NCI-H510A (cell line): ENCODE measurements at regions not wholly inside any gene's neighbourhood (a gene's known extent, or its start where the extent isn't known, plus 50 kb on each side); places are given as distances from the start of the nearest gene placed in this dataset.

Source experiments
- DNase-seq: peaks from one replicate; lab custom pipeline; 2025; lab: John Stamatoyannopoulos, UW

DNA sequence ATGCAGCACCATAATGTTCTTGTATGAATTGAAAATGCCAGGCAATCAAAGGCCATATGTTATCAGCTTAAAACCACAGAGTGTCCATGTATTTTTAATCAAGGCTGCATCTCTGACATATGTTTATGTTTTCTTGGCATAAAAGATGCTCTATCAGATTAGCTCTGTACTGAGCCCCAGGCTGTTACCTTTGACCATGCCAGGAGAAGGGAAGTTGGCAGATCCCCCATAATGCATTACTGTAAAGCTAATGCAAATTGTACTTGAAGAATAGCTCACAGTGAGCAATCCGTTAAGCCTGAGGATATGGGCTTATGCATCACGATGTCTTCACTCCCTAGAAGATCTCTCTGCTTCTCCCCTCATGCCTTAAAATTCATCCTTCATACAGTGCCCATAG lies 414.4 kb downstream of the BRINP1 start:
- no peak for DNase-seq

GRCh38 chr9:118957585-118957984 lies 411.6 kb downstream of the BRINP1 start:
- no peak for DNase-seq

GRCh38 chr9:118959366-118959765 lies 409.9 kb downstream of the BRINP1 start:
- no peak for DNase-seq

- no peak for DNase-seq
Measured at GRCh38 chr9:118961857-118962256, 407.4 kb downstream of the BRINP1 start.

GRCh38 chr9:118962426-118962825 lies 406.8 kb downstream of the BRINP1 start:
- DNase-seq, result no peak

GRCh38 chr9:118963674-118964073 lies 405.6 kb downstream of the BRINP1 start:
- DNase-seq, result no peak

- no peak for DNase-seq
Measured at GRCh38 chr9:118967901-118968300, 401.3 kb downstream of the BRINP1 start.

DNA sequence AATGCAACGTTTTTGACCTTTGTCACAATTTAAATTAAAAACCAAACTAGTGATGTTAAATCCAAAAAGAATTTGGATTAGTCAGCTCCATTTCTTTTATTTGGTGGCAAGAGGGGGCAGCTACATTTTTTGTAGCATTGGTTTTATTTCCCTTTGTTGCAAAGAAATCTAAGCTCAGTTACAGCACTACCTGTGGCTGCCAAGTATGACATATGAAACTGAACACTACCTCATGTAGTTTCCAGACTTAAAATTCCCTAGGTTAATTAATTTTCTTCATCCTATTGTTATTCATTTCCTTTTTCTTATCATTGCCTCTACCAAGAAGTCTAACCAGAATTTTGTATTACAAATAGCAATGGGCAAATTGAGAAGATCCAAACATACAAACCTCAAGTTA lies 393.5 kb downstream of the BRINP1 start:
- no peak for DNase-seq

- DNase-seq, result no peak
Measured at GRCh38 chr9:118976160-118976559, 393.1 kb downstream of the BRINP1 start.

GRCh38 chr9:118984607-118985006 lies 384.6 kb downstream of the BRINP1 start:
- DNase-seq, result no peak

DNA sequence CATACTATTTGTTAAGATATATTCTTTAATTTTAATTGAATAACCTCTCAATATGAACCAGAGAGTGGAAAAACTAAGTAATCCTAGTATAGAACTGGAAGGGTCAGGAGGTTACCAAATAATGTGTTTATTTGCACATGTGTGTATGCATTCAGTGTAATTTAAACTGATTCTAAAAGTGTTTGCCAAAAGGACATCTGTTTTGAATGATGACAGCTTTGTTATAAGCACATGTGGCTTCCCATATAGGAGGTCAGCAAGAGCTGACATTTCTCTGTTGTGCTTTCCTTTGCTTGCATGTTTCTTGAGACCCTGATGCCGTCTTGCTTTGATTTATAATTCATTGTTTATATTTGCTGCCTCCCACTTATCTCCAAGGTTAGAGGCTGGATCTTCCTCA lies 383.4 kb downstream of the BRINP1 start:
- no peak for DNase-seq

DNA sequence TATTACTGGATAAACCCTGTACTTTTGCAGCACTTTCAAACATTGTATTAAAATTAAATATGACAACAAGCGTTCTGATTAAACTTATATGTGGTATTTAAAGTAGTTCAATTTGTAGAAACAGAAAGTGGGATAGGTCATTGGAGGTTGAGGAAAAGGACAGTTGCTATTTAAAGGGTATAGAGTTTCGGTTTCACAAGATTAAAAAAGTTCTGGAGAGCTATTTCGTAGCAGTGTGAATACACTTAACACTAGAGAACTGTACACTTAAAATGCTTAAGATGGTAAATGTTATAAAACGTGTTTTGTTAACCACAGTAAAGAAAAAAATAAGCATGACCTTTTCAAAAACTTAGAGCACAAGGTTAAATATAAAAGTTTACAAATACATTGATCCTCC lies 382.1 kb downstream of the BRINP1 start:
- DNase-seq, result no peak

DNA sequence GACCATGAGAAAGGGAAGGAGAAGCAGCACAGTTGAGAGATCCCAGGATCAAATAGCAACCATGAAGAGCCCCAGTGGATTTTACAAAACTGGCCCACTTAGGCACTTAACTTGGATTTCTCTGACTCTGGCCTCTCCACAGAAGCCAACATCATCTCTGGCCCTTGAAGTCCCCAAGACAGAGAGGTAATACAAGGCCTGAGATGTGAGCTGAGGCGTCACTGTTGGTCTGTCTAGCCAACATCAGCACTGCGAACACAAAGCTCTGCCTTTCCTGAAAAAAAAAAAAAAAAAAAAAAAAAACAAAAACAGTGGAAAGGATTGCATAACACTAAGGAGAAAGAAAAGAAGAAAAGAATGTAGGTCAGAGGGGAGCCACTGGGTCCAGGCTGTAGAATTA lies 378.3 kb downstream of the BRINP1 start:
- DNase-seq, result no peak

DNA sequence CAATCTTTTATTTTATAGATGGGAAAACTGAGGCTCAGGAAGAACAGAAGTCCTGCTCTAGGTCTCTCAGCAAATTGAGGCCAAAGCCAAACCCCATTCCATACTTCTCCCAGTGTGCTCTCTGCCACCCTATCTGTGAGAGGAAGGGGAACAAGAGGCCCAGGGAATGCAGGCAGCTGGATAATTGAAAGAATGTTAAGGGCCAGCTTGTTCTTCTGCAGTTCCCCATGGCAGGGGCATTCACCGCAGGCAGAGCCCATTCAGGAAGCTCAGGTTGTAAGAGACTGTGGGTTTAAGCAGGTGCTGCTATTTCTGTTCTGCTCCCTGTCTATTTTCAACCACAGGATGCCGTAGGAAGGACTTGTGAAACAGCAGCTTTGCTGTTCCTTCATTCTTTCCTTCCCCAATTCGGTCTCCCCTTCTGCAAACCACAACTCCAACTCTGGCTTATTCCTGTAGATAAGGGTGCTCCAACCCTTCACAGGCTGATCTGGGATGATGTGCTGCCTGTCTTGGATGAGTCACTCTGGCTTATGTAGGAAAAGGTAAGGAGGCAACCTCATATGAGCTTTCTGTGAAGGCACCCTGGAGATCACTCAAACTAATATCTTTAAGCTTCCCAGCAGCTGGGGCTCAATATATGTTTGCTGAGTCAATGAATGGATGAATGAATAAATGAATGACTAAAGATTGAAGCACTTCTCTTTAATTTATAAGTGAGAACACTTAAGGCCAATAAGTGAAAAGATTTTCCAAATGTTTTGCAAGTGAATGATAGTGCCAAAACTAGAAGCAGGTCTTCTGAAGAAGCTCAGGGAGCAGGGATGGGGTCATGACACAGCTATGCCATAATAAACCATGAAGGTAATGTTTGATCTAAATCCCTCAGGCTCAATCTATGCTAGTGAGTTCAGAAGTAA lies 377.6 kb downstream of the BRINP1 start:
- no peak for DNase-seq

- no peak for DNase-seq
Measured at GRCh38 chr9:118992813-118993794, 376.1 kb downstream of the BRINP1 start.

DNA sequence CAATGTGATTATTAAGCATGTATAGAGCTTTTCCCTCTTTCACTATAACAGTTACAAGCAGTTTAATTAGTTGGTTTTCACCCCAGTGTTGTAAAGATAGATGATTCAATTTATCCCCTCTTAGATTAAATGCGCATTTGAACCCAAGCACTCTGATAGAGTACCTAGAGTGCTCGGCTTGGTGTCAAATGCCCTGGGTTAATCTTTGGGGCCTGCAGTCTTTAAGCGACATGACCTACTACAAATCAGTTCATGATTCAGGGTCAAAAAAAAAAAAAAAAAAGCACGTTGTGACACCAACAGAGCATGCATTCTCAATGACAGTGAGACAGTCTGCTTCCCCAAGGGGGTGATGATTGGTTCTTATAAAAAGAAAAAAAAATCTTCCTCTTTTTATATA lies 375.3 kb downstream of the BRINP1 start:
- no peak for DNase-seq

DNA sequence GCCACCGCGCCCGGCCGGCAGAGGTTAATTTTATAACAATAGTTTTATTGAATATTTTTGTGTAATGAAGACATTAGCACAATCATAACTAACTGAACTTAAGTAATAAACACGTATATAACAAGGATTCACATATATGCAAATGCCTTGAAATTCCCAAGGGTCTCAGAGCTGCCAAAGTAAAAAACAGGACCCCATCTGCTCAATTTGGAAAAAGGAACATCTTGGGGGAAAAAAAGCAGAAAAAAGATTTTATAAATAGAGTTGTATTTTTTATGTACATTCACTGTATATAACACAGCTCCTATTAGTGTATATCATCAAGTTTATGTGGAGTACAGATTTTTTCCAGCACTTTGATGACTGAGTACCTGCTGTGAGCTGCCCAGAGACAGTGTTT lies 366.7 kb downstream of the BRINP1 start:
- no peak for DNase-seq

GRCh38 chr9:119003201-119003611 lies 366.0 kb downstream of the BRINP1 start:
- DNase-seq, result no peak

- no peak for DNase-seq
Measured at GRCh38 chr9:119003882-119004617, 365.2 kb downstream of the BRINP1 start.

DNA sequence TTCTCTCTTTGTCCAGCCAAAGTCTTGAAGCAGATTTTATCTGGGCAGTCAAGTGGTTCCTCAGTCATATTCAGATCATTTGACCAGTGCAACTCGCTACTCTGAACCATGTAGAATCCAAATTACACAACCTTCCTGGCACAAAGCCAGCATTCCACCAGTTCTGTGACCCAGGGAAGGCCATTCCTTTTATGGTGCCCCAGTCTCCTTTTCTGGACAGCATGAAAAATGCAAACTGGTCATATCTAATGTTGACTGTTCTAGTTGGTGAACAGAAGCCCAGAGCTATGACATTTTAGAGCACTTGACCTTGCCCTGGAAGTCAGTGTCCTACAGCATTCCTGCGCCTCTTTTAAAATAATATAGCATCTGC lies 364.6 kb downstream of the BRINP1 start:
- DNase-seq, result no peak

DNA sequence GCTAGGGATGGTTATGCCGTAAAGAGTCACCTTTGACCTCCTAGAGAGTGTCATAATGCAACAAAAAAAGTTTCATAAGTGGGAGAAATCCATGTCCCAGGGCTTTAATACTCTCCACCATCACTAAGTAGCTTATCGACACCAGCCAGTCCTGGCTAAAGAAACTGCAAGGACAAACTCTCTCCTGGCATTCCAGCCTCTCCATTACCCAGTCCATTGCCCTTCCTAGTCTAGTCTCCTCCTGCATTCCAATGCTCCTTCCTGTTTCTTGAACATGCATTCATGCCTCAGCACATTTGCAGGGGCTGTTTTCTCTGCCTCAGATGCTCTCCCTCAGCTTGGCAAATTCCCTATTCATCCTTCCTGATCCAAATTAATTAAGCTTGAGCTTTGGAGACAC lies 364.1 kb downstream of the BRINP1 start:
- DNase-seq, result no peak

- DNase-seq, result no peak
Measured at GRCh38 chr9:119009249-119009648, 360.0 kb downstream of the BRINP1 start.
